ENCODE measurements at regions not wholly inside any gene's neighbourhood (a gene's known extent, or its start where the extent isn't known, plus 50 kb on each side); places are given as distances from the start of the nearest gene placed in this dataset.

DNA sequence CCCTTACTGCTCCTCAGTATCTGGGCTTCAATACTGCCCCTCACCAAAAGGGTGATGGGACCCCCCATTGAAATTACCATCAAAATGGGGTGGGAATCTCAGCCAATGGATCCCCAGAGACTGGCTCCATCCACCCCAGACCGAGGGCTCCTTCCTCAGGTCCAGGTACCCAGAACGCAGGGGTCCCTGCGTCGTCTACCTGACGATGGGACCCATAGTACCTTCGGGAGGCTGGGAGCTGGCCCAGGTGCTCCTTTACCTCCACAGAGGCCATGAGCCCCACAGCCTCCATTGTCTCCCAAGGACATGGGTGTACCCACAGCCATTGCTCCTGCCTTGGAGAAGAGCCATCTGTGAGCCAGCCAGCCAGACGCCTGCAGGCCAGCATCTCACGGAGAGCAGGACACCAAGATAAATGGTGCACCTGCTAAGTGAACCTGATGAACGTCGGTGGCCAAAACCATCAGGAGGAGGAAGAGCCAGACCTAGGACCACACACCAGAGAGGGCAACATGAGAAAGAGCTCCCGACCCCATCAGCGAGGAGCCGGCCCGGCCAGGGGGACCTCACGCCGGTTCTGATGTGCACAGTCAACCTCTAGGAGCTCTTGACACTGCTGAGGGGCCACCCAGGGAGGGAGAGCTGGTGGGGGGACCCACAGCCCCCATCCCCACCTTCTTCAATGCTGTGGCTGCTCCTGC is 156.8 kb upstream of the SOX1 start:
- Histone ChIP-seq H3K27ac (ENCODE audit: low read length) (no peak overlapping the region), H3K9me3 (ENCODE audit: control insufficient read depth, insufficient read depth, low read length) (no peaks in the 10 kb centered on the region), H3K4me1 (ENCODE audit: control insufficient read depth, insufficient read depth, low read length) (no peaks in the 10 kb centered on the region), H3K27me3 (ENCODE audit: control insufficient read depth, insufficient read depth, low read length) (no peaks in the 10 kb centered on the region), H3K36me3 (ENCODE audit: control insufficient read depth, insufficient read depth, low read length) (no peaks in the 10 kb centered on the region), H3K4me3 (ENCODE audit: low read length) (no peak overlapping the region)
- no CpG with 5 or more reads among the region's 16 CpGs for WGBS (ENCODE audit: insufficient coverage, insufficient read length)
- no peak for DNase-seq (ENCODE audit: low read depth, low spot score)

DNA sequence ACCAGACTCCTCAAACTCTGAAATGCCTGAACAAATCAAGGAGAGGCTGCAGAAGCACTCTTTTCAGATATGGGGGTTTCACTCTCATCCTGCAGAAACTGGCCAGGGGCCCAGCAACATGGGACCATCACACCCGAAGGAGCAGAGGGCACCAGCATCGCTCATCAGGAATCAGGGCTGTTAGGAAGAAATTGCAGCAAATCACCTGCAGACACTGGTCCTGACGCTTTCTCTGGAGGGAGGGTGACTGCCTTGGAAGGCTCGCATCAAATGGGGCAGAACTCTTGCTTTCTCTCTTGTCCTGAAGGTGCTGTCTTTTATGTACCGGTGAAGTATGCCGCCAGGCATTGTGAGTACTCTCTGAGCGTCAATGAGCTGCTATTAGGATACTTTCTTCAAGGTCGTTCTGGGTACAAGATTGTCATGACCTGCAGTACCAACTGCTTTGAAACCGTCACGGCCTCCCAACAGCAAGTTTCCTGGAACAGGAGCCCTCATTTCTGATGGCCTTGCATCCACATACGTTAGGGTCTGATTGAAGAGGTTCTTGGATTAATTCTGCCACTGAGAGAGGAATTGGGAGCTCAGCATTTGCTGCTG is 155.7 kb upstream of the SOX1 start:
- H3K27ac ChIP-seq (ENCODE audit: low read length) = no peak overlapping the region
- H3K27me3 ChIP-seq (ENCODE audit: control insufficient read depth, insufficient read depth, low read length) = no peaks in the 10 kb centered on the region
- no CpG with 5 or more reads among the region's 11 CpGs for WGBS (ENCODE audit: insufficient coverage, insufficient read length)
- H3K36me3 ChIP-seq (ENCODE audit: control insufficient read depth, insufficient read depth, low read length) = no peaks in the 10 kb centered on the region
- H3K4me3 ChIP-seq (ENCODE audit: low read length) = no peak overlapping the region
- H3K4me1 ChIP-seq (ENCODE audit: control insufficient read depth, insufficient read depth, low read length) = no peaks in the 10 kb centered on the region
- no peak for DNase-seq (ENCODE audit: low read depth, low spot score)
- H3K9me3 ChIP-seq (ENCODE audit: control insufficient read depth, insufficient read depth, low read length) = no peaks in the 10 kb centered on the region

DNA sequence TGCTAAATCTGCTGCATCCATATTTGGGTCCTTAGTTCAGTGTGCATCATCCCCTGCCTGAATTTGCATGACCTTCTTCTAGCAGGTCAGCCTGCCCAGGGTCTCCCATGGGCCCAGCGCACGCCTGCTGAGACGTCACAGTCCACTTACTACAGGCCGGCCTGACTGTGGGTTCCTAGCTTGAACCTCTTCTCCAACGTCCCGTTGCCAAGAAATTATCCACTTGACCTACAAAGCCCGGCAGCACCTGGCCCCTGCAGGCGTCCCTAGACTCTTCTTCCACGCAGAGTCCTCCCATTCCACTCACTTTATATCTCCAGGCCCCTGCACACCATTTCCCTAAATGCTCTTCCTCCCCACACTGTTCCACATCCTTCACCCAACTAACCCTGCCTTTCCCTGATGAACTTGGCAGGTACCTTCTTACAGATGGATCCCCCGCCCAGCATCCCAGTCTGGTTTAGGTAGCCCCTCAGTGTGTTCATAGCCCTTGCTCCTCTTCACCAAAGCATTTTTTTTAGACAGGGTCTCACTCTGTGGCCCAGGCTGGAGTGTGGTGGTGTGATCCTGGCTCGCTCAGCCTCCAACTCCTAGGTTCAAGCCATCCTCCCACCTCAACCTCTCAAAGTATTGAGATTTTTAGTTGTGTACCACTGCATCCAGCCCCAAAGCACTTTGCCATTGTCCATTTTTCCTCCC is 155.0 kb upstream of the SOX1 start:
- WGBS (ENCODE audit: insufficient coverage, insufficient read length) = no CpG with 5 or more reads among the region's 11 CpGs
- DNase-seq (ENCODE audit: low read depth, low spot score) = no peak
- no peak overlapping the region for H3K27ac ChIP-seq (ENCODE audit: low read length)
- H3K27me3 ChIP-seq (ENCODE audit: control insufficient read depth, insufficient read depth, low read length) = no peaks in the 10 kb centered on the region
- no peak overlapping the region for H3K4me3 ChIP-seq (ENCODE audit: low read length)
- H3K9me3 ChIP-seq (ENCODE audit: control insufficient read depth, insufficient read depth, low read length) = no peaks in the 10 kb centered on the region
- H3K4me1 ChIP-seq (ENCODE audit: control insufficient read depth, insufficient read depth, low read length) = no peaks in the 10 kb centered on the region
- H3K36me3 ChIP-seq (ENCODE audit: control insufficient read depth, insufficient read depth, low read length) = no peaks in the 10 kb centered on the region

DNA sequence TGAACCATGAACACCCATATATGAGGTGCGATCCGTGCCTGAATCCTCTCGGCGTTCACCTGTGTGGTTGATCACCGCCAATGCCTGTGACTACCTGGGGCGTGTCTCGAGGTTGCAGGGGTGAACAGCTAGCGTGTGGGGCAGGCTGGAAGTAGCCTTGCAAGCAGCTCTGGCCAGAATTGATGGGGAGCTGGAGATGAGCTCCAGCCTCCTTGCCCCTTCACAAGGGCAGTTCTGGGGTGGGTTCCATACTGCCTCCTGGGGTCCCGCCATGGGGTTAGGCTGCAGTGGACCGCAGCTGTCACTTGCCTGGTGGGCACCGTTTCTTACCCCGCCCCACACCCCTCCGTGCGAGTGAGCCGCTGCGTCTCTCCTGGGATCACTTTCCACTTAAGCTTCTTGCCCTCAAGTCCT is 154.5 kb upstream of the SOX1 start:
- Histone ChIP-seq H3K36me3 (ENCODE audit: control insufficient read depth, insufficient read depth, low read length) (no peaks in the 10 kb centered on the region), H3K27me3 (ENCODE audit: control insufficient read depth, insufficient read depth, low read length) (no peaks in the 10 kb centered on the region), H3K9me3 (ENCODE audit: control insufficient read depth, insufficient read depth, low read length) (no peaks in the 10 kb centered on the region), H3K4me1 (ENCODE audit: control insufficient read depth, insufficient read depth, low read length) (no peaks in the 10 kb centered on the region), H3K4me3 (ENCODE audit: low read length) (no peak overlapping the region), H3K27ac (ENCODE audit: low read length) (no peak overlapping the region)
- WGBS (ENCODE audit: insufficient coverage, insufficient read length) = no CpG with 5 or more reads among the region's 16 CpGs
- no peak for DNase-seq (ENCODE audit: low read depth, low spot score)

DNA sequence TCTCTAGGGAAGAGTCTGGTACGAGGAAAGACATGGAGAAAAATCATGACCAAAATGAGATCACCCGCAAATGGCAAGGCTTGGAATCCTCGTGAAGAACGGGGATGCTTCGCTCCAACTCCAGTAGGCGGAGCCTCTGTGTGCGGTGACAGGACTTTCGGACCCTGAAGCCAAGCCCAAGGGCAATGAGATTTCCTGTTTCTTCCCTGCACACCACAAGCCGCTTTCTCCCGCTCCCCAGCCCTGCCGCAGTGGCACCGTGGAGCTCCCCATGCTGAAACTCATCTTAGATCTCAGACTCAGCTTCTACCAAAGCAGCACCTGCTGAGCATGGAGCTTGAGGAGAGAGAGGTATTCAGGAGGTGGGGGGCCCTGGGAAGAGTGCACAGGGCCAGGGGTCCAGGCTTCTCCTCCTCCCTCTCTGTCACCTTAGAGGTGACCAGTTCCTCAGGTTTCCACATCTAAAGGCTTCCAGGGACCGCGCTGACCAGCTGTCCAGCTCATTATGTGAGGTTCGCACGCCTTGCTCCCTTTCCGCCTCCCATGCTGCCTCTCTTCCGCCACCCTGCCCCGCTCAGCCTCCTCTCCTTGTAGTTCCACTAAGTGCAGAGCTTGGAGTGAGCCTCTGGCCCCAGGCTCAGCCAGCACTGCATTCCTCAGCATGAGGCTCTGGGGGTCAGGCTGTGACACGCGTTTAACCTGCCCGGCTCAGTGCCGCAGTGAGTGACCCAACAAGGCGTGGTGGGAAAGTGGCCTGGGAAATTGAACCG is 153.8 kb upstream of the SOX1 start:
- Histone ChIP-seq H3K4me1 (ENCODE audit: control insufficient read depth, insufficient read depth, low read length) (no peaks in the 10 kb centered on the region), H3K36me3 (ENCODE audit: control insufficient read depth, insufficient read depth, low read length) (no peaks in the 10 kb centered on the region), H3K27me3 (ENCODE audit: control insufficient read depth, insufficient read depth, low read length) (no peaks in the 10 kb centered on the region), H3K4me3 (ENCODE audit: low read length) (no peak overlapping the region), H3K27ac (ENCODE audit: low read length) (no peak overlapping the region), H3K9me3 (ENCODE audit: control insufficient read depth, insufficient read depth, low read length) (no peaks in the 10 kb centered on the region)
- WGBS (ENCODE audit: insufficient coverage, insufficient read length) = no CpG with 5 or more reads among the region's 25 CpGs
- no peak for DNase-seq (ENCODE audit: low read depth, low spot score)

DNA sequence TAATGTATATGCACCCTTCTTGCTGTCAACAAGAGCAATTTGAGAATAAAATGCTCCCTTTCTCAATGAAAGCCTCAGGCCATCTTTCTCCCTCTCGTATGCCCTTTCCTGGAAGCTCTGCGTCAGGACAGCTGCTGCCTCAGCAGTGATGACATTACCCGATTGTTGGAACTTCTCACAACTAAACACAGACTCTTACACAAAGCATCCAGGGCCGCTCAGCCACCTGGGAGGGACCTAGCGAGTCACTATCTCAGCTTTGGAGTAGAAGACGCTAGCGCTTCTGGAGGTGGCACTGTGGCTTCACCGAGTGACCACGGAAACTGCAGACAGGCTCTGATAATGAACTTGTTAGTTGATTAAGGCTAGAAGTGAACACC is 153.2 kb upstream of the SOX1 start:
- no CpG with 5 or more reads among the region's 9 CpGs for WGBS (ENCODE audit: insufficient coverage, insufficient read length)
- Histone ChIP-seq H3K4me1 (ENCODE audit: control insufficient read depth, insufficient read depth, low read length) (no peaks in the 10 kb centered on the region), H3K4me3 (ENCODE audit: low read length) (no peak overlapping the region), H3K36me3 (ENCODE audit: control insufficient read depth, insufficient read depth, low read length) (no peaks in the 10 kb centered on the region), H3K27me3 (ENCODE audit: control insufficient read depth, insufficient read depth, low read length) (no peaks in the 10 kb centered on the region), H3K9me3 (ENCODE audit: control insufficient read depth, insufficient read depth, low read length) (no peaks in the 10 kb centered on the region), H3K27ac (ENCODE audit: low read length) (no peak overlapping the region)
- DNase-seq (ENCODE audit: low read depth, low spot score) = no peak

DNA sequence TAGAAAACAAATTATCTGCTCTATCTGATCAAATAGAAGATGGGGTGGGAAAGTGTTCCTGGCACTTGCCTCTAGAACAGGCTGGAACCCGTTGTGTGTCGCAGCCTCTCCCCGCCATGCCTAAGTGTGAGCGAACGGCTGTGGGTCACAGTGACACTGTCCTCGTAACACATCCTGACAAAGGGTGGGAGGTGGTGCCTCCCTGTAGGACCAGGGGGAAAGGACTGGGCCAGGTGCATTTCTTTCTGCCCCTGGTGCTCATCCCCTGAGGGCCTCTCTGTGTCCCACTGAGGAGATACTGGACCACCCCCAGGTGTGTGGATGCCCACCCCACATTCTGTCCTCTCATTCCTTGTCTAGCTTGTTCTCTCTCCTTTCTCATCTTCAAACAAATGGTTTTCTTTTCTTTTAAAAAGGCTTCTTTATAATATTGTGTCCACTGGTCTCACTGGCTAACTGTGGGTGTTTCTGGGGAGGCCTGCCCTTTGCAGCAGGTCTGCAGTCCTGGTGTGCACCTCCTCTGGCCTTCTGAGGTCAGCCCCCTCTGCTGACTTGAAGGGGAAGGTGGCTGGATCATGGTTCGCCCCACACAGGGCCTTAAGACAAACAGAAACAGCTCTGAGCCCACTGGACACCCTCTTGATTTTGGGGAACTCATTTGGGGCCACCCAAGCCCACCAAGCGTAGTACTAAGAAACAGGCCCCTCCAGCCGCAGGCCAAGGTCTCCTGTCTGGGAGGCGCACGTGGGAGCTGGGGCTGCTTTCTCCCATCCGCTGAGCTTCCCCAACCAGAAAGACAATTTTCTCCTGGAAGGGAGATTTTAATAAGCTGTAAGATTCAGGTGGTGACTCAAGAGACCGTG is 152.5 kb upstream of the SOX1 start:
- Histone ChIP-seq H3K36me3 (ENCODE audit: control insufficient read depth, insufficient read depth, low read length) (no peaks in the 10 kb centered on the region), H3K4me3 (ENCODE audit: low read length) (no peak overlapping the region), H3K9me3 (ENCODE audit: control insufficient read depth, insufficient read depth, low read length) (no peaks in the 10 kb centered on the region), H3K27me3 (ENCODE audit: control insufficient read depth, insufficient read depth, low read length) (no peaks in the 10 kb centered on the region), H3K27ac (ENCODE audit: low read length) (no peak overlapping the region), H3K4me1 (ENCODE audit: control insufficient read depth, insufficient read depth, low read length) (no peaks in the 10 kb centered on the region)
- WGBS (ENCODE audit: insufficient coverage, insufficient read length) = no CpG with 5 or more reads among the region's 13 CpGs
- DNase-seq (ENCODE audit: low read depth, low spot score) = no peak

DNA sequence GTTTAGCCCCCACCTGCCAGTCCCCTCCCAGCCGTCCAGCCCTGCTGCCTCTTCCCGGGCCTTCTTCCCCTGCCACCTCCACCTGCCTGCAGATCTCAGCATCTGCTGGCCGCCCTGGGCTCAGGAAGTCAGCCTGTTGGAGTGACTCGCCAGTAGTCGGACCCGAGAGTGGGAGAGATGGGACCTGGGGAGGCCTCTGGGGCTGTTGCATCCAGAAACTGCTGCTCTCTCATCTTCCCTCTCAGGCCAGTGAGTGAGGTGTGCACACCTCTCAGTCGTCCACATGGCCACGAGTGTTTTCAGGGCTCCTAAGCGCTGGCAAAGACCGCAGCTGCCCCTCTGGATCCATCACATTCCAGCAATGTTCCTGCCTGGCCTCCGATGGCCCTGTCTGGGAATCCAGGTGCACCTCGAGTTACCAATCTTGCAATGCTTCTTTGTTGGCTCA is 151.8 kb upstream of the SOX1 start:
- no peak for DNase-seq (ENCODE audit: low read depth, low spot score)
- H3K4me3 ChIP-seq (ENCODE audit: low read length) = no peak overlapping the region
- WGBS (ENCODE audit: insufficient coverage, insufficient read length) = no CpG with 5 or more reads among the region's 12 CpGs
- 0 out of 2 replicates have a peak, but pooled peaks cover 3% of the 10 kb centered on the region for H3K4me1 ChIP-seq (ENCODE audit: control insufficient read depth, insufficient read depth, low read length)
- no peaks in the 10 kb centered on the region for H3K9me3 ChIP-seq (ENCODE audit: control insufficient read depth, insufficient read depth, low read length)
- H3K27ac ChIP-seq (ENCODE audit: low read length) = no peak overlapping the region
- H3K36me3 ChIP-seq (ENCODE audit: control insufficient read depth, insufficient read depth, low read length) = no peaks in the 10 kb centered on the region
- no peaks in the 10 kb centered on the region for H3K27me3 ChIP-seq (ENCODE audit: control insufficient read depth, insufficient read depth, low read length)

DNA sequence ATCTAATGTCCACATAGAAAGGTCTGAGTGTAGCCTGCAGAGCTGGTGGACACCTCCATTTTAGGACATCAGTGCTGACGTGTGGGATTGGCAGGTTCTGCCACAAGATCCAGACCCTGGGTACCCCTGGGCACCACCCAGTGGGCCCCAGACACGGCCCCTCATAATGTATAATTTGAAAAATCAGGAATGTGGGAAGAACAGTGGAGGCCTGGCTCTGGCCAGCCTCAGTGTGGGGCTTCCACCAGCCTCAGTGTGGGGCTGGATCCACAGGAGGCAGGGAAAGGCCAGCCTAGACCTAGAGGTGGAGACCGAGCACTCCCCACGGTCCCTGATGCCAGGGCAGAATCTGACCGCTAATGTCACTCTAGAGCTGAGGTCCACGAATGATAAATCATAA is 150.7 kb upstream of the SOX1 start:
- no peaks in the 10 kb centered on the region for H3K9me3 ChIP-seq (ENCODE audit: control insufficient read depth, insufficient read depth, low read length)
- no peak overlapping the region for H3K4me3 ChIP-seq (ENCODE audit: low read length)
- 0 out of 2 replicates have a peak, but pooled peaks cover 3% of the 10 kb centered on the region for H3K4me1 ChIP-seq (ENCODE audit: control insufficient read depth, insufficient read depth, low read length)
- H3K27me3 ChIP-seq (ENCODE audit: control insufficient read depth, insufficient read depth, low read length) = no peaks in the 10 kb centered on the region
- H3K36me3 ChIP-seq (ENCODE audit: control insufficient read depth, insufficient read depth, low read length) = no peaks in the 10 kb centered on the region
- DNase-seq (ENCODE audit: low read depth, low spot score) = no peak
- no peak overlapping the region for H3K27ac ChIP-seq (ENCODE audit: low read length)
- WGBS (ENCODE audit: insufficient coverage, insufficient read length) = no CpG with 5 or more reads among the region's 6 CpGs
